ENCODE measurements at regions not wholly inside any gene's neighbourhood (a gene's known extent, or its start where the extent isn't known, plus 50 kb on each side); places are given as distances from the start of the nearest gene placed in this dataset.

- TF ChIP-seq CTCF (IDR thresholded peaks at IDR 0.05; ENCODE audit: low read depth, low read length, poor library complexity, severe bottlenecking) (no peak), EZH2phosphoT487 (IDR thresholded peaks at IDR 0.05; ENCODE audit: borderline replicate concordance, low read length) (no peak)
Observed at GRCh38 chr5:8805653-8806052, 740.2 kb downstream of the SEMA5A start.
